T1000 (cell line): ENCODE measurements at regions not wholly inside any gene's neighbourhood (a gene's known extent, or its start where the extent isn't known, plus 50 kb on each side); places are given as distances from the start of the nearest gene placed in this dataset.
"Not testable (repeated sequence)": the region's sequence is repeated elsewhere in the genome, so short reads cannot be mapped to it uniquely, and the experiment has no call there.

Experiments used
- DNase-seq: peaks from one replicate; lab custom pipeline; 2025; ENCODE audit warnings: mixed read lengths; lab: John Stamatoyannopoulos, UW

DNA sequence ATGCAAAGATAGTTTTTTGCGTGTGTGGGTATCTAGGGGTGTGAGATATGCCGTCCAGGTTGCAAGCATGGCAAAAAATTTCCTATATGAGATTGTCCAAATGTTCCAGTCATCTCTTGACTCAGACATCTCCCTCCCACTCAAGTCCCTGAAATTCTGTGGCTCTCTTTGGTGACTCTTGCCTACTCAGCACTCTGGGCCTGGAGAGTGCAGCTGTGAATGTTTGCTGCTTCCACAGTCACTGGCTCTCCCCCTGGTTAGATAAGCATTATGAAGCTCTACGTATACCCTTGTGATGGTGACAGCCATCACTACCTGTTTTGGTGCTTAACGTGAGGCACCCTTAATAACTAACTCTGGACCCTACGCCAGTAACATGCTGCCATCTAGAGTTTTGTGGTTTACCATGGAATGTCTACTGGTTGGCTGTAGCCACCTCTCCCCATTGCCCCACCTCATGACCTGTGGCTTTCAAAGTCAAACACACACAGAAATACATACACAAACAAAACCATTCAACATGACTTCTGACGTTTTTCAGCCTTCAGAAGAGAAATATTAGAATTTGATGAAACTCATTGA, 621.9 kb upstream of the CITED2 start:
- no peak for DNase-seq

- DNase-seq = no peak
Observed at GRCh38 chr6:139994998-139995397, 620.5 kb upstream of the CITED2 start.

GRCh38 chr6:139990856-139991465, 616.5 kb upstream of the CITED2 start:
- DNase-seq = no peak

- DNase-seq = no peak
Observed at GRCh38 chr6:139990026-139990686, 615.7 kb upstream of the CITED2 start.

- DNase-seq = no peak
Observed at GRCh38 chr6:139988685-139989084, 614.2 kb upstream of the CITED2 start.

- no peak for DNase-seq
Observed at GRCh38 chr6:139987091-139987490, 612.6 kb upstream of the CITED2 start.

DNA sequence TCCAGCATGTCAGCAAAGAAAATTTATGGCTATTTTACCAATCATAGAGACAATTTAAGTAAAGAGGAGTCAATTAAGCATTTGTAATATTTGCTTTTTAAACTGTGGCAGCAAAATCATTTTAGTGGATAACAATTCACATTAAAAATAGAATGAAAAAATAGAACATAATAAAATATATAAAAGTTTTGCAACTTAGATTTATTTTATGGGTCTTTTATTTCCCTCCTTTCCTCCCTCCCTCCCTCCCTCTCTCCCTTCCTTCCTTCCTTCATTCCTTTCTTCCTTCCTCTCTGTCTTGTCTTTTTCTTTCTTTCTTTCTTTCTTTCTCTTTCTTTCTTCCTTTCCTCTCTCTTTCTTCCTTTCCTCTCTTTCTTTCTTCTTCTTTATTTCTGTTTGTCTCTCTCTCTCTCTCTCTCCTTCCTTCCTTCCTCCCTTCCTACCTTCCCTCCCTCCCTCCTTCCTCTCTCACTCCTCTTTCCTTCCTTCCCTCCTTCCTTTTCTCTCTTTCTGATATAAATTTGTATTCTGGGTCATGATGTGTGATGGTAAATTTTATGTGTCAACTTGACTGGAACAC, 610.9 kb upstream of the CITED2 start:
- no peak for DNase-seq

- DNase-seq = no peak
Observed at GRCh38 chr6:139984317-139984716, 609.9 kb upstream of the CITED2 start.

GRCh38 chr6:139983555-139984276, 609.3 kb upstream of the CITED2 start:
- no peak for DNase-seq

- DNase-seq = peak; percentile 6
Observed at GRCh38 chr6:139982652-139983295, 608.3 kb upstream of the CITED2 start.

DNA sequence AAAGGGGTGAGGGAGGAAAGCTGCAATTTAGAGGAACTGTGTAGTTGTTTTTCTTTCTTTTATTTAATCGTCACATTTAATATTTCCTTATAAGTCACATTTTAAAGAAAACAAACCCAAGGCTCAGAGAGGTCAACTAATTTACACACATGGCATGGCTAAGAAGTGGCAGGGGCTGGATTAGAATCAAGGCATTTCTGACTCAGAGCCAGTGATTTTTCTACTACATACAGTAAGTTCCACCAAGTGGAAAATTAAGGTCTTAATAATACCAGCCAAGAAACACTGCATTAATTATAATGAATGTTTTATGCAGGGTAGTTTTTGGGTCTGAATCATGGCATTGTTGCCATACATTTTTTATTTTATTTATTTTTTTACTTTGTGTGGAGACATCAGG, 607.7 kb upstream of the CITED2 start:
- no peak for DNase-seq

DNA sequence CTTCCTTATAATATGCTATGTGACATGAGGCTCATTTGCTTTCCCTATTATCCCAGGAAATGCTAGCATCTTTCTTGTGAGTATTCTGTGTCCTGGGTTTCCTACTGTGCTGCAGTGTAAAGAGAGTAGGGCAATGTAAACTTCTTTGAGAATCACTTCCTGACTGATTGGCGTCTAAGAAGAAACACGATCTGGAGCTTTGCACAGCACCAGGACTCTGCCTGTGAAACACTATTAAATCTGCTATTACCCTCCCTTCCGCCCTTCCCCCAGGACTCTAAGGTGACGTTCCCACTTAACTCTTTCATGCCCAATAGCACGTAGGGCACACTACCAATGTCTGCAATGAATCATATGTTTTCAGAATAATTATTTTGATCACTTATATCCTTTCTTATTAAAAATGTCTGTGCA, 607.3 kb upstream of the CITED2 start:
- peak; percentile 10 for DNase-seq

GRCh38 chr6:139981066-139981624, 606.7 kb upstream of the CITED2 start:
- DNase-seq = no peak

GRCh38 chr6:139980631-139981030, 606.2 kb upstream of the CITED2 start:
- not testable (repeated sequence) for DNase-seq

GRCh38 chr6:139979021-139979725, 604.7 kb upstream of the CITED2 start:
- DNase-seq = no peak

DNA sequence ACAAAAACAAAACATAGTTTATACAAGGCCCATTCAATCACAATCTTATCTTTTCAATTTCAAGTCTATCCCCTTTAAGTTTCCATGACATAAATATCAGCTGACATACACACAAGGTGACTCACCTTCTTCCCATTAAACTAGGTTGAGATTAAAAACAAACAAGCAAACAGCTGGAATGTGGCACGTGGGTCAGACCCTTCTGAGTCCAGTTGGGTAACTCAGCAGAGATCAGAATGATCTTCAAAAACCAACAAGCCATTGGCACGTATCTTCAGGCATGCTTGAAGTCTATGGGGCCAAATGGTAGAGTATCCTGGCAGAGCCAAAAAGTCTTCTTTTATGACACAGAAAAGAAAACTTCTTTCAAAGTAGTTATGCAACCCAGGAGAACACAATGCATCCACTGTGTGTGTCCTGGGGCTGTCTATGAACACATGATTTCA, 603.5 kb upstream of the CITED2 start:
- peak; percentile 39 for DNase-seq

DNA sequence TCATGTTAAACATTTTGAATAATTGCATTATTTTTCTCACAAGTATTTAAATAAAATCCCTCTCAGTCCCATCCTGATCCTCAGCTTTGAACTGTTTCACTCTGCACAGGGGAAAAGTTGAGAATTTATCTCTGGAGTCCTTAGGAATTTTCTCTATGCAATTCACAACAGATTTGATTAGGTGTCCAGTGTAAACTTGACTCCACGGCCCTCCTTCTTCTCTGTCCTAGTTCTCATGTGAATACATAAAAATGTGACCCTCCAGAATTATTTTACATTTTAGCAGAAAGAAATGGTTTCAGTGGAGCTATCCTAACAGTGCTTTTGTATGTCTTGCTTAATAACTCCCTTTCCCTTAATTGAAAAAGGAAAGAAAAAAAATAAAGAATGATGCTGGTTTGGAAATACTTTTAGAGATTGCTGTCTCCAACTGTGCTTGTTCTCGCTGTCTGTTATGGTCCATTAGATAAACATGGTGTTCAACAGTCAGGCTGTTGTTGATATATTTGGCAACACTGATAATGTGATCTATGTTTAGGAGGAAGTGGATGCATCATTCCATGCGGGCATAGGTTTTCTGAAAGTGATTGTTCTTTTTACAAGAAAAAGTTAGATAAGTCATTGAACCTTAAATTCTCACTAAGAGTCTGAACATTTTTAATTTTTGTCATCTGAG, 599.4 kb upstream of the CITED2 start:
- no peak for DNase-seq

DNA sequence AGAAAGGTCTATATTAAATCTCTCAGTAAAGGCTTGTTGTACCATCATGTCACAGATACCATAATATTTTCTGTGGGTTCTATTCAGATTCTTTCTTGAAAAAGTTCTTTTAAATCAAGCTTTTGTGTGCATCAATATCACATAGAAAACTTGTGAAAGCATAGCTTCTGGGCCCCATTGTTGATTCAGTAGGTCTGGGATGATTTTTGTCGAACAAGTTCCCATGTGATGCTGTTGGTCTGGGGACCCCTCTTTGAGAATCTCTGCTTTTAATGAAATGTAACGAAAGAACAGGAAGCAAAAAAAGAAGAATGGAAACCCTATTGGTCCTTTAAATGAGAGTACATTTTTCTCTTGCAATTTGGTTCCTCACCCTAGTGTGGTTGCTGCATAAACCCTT, 597.7 kb upstream of the CITED2 start:
- no peak for DNase-seq

DNA sequence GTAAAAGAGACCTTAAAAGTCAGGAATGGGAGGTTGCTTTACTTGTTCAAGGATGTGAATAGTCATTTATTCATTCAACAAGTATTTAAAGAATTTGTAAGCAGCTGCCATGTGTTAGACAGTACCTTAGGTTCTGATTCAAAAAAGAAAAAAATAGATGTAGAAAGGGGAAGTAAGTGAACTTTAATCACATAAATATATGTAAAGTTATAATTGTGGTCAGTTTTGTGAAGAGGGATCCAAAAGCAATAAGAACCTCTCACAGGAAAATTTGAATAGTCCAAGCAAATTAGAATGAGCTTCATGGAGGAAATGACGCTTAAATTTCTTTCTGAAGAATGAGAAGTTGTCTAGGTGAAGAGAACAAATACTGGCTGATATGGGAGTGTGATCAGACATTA, 596.1 kb upstream of the CITED2 start:
- DNase-seq = no peak

- DNase-seq = no peak
Observed at GRCh38 chr6:139967497-139967896, 593.0 kb upstream of the CITED2 start.
